HCT116 (cell line): ENCODE measurements at regions not wholly inside any gene's neighbourhood (a gene's known extent, or its start where the extent isn't known, plus 50 kb on each side); places are given as distances from the start of the nearest gene placed in this dataset.

Experiments used
- ATAC-seq: fragments of 200-7000 bp; cut with Tn5 transposase; 2 replicates; pipeline ENCODE4 v1.9.1; 2020; ENCODE audit warnings: mild to moderate bottlenecking, moderate library complexity
- BruUV-seq: library from RNA; stranded (reverse); fragments of 400-500 nt; replicated peaks from 2 replicates; lab custom pipeline; 2021; lab: Mats Ljungman, UMichigan
- CTCF ChIA-PET: fragments of 300-600 bp; sonication (Branson Sonifier 250); formaldehyde crosslinking; loops from one replicate; lab custom pipeline; 2021; ENCODE audit warnings: antibody characterized with exemption; lab: Charles Lee
- POLR2A ChIA-PET: fragments of 300-600, 350-600 bp; sonication (Branson Sonifier 250); formaldehyde crosslinking; loops from one replicate; lab custom pipeline; 2021; ENCODE audit warnings: antibody characterized with exemption; lab: Charles Lee
- RAD21 ChIA-PET, 2 experiments: fragments of 300-600 bp; sonication (Branson Sonifier 250); formaldehyde crosslinking; loops; one replicate each; lab custom pipeline; 2023; ENCODE audit warnings: low total read pairs in 2 of 2; ENCODE audit not compliant: uncharacterized antibody in 2 of 2, unreplicated experiment in 2 of 2, low non-redundant PET in 1 of 2; lab: Charles Lee
- DNase-seq: peaks from one replicate; pipeline ENCODE4 v3.0.0-alpha.2; 2010; ENCODE audit warnings: low read depth, low spot score
- H2AFZ ChIP-seq: fragments of 200-600 bp; shearing (Covaris generic), sonication (generic); 2 replicates; pipeline ENCODE4 v1.6.1; 2017; ENCODE audit warnings: low read depth, mixed run types, mixed read lengths, antibody characterized with exemption, low read length; ENCODE audit not compliant: poor library complexity, severe bottlenecking
- H3K27ac ChIP-seq: 2 replicates; pipeline ENCODE4 v1.5.1; 2012; ENCODE audit warnings: low read depth, low read length
- H3K27me3 ChIP-seq: fragments of 200-600 bp; sonication (generic); 2 replicates; pipeline ENCODE4 v1.6.1; 2016; ENCODE audit warnings: mixed run types, low read length, mixed read lengths; ENCODE audit not compliant: insufficient read depth
- H3K36me3 ChIP-seq, 2 experiments: fragments of 200-500 bp in 1 of 2; fragments of 200-600 bp in 1 of 2; sonication (Bioruptor generic) in 1 of 2; sonication (generic) in 1 of 2; 2 replicates each; pipeline versions ENCODE4 v1.5.1 to v1.6.1; 2014 to 2016; ENCODE audit warnings: low read length in 2 of 2, inconsistent platforms in 1 of 2, mixed read lengths in 1 of 2, mixed run types in 1 of 2; ENCODE audit not compliant: insufficient read depth in 2 of 2, control insufficient read depth in 1 of 2
- H3K4me1 ChIP-seq, 2 experiments: fragments of 200-600 bp in 1 of 2; sonication (generic) in 1 of 2; 2 replicates each; pipeline versions ENCODE4 v1.5.1 to v1.6.1; 2012 to 2017; ENCODE audit warnings: low read length in 2 of 2, inconsistent platforms in 1 of 2, mild to moderate bottlenecking in 1 of 2, mixed read lengths in 1 of 2, mixed run types in 1 of 2, moderate library complexity in 1 of 2; ENCODE audit not compliant: insufficient read depth in 2 of 2, control insufficient read depth in 1 of 2
- H3K4me2 ChIP-seq: fragments of 200-600 bp; sonication (generic); 2 replicates; pipeline ENCODE4 v1.6.1; 2017; ENCODE audit warnings: mixed run types, low read length, mixed read lengths
- H3K4me3 ChIP-seq, 2 experiments: fragments of 200-600 bp in 1 of 2; sonication (generic) in 1 of 2; replicated peaks in 1 of 2; 2 replicates each; pipeline ENCODE4 v1.5.1; 2011 to 2016; ENCODE audit warnings: low read length in 2 of 2, control low read depth in 1 of 2, low read depth in 1 of 2, mild to moderate bottlenecking in 1 of 2, mixed read lengths in 1 of 2, mixed run types in 1 of 2
- H3K79me2 ChIP-seq: fragments of 200-600 bp; sonication (generic); 2 replicates; pipeline ENCODE4 v1.6.1; 2017; ENCODE audit warnings: mild to moderate bottlenecking, mixed run types, low read length, moderate library complexity, mixed read lengths; ENCODE audit not compliant: insufficient read depth
- H3K9ac ChIP-seq: fragments of 200-600 bp; sonication (generic); 2 replicates; pipeline ENCODE4 v1.6.1; 2016; ENCODE audit warnings: low read length, mixed read lengths
- H3K9me2 ChIP-seq: fragments of 200-600 bp; sonication (generic), shearing (Covaris generic); 2 replicates; pipeline ENCODE4 v1.6.1; 2017; ENCODE audit warnings: mixed run types, mild to moderate bottlenecking, moderate library complexity; ENCODE audit not compliant: insufficient read depth
- H3K9me3 ChIP-seq, 2 experiments: fragments of 200-500 bp in 1 of 2; fragments of 200-600 bp in 1 of 2; sonication (Bioruptor generic) in 1 of 2; sonication (generic) in 1 of 2; 2 replicates each; pipeline ENCODE4 v1.6.1; 2014 to 2017; ENCODE audit warnings: low read length in 2 of 2, mixed read lengths in 2 of 2, inconsistent platforms in 1 of 2, low read depth in 1 of 2, mild to moderate bottlenecking in 1 of 2, mixed run types in 1 of 2, moderate library complexity in 1 of 2; ENCODE audit not compliant: control insufficient read depth in 1 of 2, insufficient read depth in 1 of 2
- H4K20me1 ChIP-seq: fragments of 200-600 bp; sonication (generic), shearing (Covaris generic); 2 replicates; pipeline ENCODE4 v1.6.1; 2017; ENCODE audit warnings: mixed run types, mild to moderate bottlenecking, moderate library complexity; ENCODE audit not compliant: insufficient read depth
- CEBPB ChIP-seq: IDR thresholded peaks from 2 replicates; pipeline ENCODE4 v1.6.1; 2012; ENCODE audit warnings: low read depth
- EZH2phosphoT487 ChIP-seq: fragments of 200-600 bp; IDR thresholded peaks from 2 replicates; pipeline ENCODE4 v1.6.1; 2018; ENCODE audit warnings: antibody characterized with exemption, borderline replicate concordance
- POLR2AphosphoS5 ChIP-seq: IDR thresholded peaks from 2 replicates; pipeline ENCODE4 v1.6.1; 2011; ENCODE audit warnings: mild to moderate bottlenecking, low read depth, low read length, moderate library complexity
- SP1 ChIP-seq: IDR thresholded peaks from 2 replicates; pipeline ENCODE4 v1.6.1; 2012; ENCODE audit warnings: low read depth
- TCF7L2 ChIP-seq: IDR thresholded peaks from 2 replicates; pipeline ENCODE4 v1.7.0; 2011; ENCODE audit warnings: borderline replicate concordance, inconsistent platforms; ENCODE audit not compliant: insufficient read depth, insufficient read length; ENCODE audit errors: extremely low read depth
- YY1 ChIP-seq: IDR thresholded peaks from 2 replicates; pipeline ENCODE4 v1.6.1; 2011; ENCODE audit warnings: low read length, low read depth, moderate library complexity, mild to moderate bottlenecking; ENCODE audit not compliant: insufficient replicate concordance; ENCODE audit errors: extremely low read depth
- ZFX ChIP-seq: fragments of 450-650 bp; IDR thresholded peaks from 2 replicates; pipeline ENCODE4 v1.6.1; 2017
- ZNF274 ChIP-seq: fragments of 200-500 bp; sonication (Bioruptor generic); IDR thresholded peaks from 2 replicates; pipeline ENCODE4 v1.6.1; 2014; ENCODE audit warnings: mild to moderate bottlenecking, low read depth, low read length, inconsistent platforms
- intact Hi-C: fragments of 100-400 bp; cut with micrococcal nuclease; formaldehyde crosslinking; loops from 2 replicates; pipeline ENCODE4 v1.10.0; 2022
- TF ChIP-seq, protein P1 (sequence below): IDR thresholded peaks from 2 replicates; pipeline ENCODE4 v1.6.1; 2012; ENCODE audit warnings: low read depth
- TF ChIP-seq, protein P2 (sequence below): IDR thresholded peaks from 2 replicates; pipeline ENCODE4 v1.6.1; 2012

DNA sequence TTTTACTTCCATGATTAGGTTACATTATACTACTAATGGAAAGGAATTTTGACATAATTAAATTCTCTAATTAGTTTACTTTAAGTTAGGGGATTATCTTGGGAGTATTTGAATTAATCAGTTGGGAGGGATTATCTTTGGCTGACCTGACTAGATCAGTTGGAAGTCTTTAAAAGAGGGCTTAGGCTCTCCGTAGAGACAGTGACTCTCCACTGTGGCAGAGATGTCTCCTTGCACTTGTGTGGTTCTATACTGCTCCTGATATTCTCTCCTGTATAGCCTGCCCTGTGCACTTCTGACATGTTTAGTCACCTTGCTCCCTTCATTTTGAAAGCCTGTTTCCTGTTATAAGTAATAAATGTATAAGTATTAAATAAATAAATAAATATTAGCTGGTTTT, 1612.3 kb upstream of the PRR20A start:
- no peak overlapping the region for H2AFZ ChIP-seq
- POLR2A ChIA-PET = no interaction called here
- no peaks in the 10 kb centered on the region for H3K79me2 ChIP-seq
- intact Hi-C loops = no loop called here
- no peaks in the 10 kb centered on the region for H3K9me2 ChIP-seq
- no peak overlapping the region for H3K4me2 ChIP-seq
- peaks cover 8 to 13% of the 10 kb centered on the region in 2 experiments; a peak in 3 of 4 replicates for H3K9me3 ChIP-seq
- no TSS peak for BruUV-seq
- TF ChIP-seq ZNF274 (no peak), CEBPB (no peak), ZFX (no peak)
- TF ChIP-seq, protein P1, sequence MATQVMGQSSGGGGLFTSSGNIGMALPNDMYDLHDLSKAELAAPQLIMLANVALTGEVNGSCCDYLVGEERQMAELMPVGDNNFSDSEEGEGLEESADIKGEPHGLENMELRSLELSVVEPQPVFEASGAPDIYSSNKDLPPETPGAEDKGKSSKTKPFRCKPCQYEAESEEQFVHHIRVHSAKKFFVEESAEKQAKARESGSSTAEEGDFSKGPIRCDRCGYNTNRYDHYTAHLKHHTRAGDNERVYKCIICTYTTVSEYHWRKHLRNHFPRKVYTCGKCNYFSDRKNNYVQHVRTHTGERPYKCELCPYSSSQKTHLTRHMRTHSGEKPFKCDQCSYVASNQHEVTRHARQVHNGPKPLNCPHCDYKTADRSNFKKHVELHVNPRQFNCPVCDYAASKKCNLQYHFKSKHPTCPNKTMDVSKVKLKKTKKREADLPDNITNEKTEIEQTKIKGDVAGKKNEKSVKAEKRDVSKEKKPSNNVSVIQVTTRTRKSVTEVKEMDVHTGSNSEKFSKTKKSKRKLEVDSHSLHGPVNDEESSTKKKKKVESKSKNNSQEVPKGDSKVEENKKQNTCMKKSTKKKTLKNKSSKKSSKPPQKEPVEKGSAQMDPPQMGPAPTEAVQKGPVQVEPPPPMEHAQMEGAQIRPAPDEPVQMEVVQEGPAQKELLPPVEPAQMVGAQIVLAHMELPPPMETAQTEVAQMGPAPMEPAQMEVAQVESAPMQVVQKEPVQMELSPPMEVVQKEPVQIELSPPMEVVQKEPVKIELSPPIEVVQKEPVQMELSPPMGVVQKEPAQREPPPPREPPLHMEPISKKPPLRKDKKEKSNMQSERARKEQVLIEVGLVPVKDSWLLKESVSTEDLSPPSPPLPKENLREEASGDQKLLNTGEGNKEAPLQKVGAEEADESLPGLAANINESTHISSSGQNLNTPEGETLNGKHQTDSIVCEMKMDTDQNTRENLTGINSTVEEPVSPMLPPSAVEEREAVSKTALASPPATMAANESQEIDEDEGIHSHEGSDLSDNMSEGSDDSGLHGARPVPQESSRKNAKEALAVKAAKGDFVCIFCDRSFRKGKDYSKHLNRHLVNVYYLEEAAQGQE = no peak
- no peak overlapping the region for H3K27ac ChIP-seq
- H3K4me3 ChIP-seq = no peak overlapping the region
- RAD21 ChIA-PET = no interaction called here
- CTCF ChIA-PET = no interaction called here
- ATAC-seq (no peak), DNase-seq (no peak)
- H3K36me3 ChIP-seq = no peaks in the 10 kb centered on the region
- H3K27me3 ChIP-seq = no peaks in the 10 kb centered on the region
- no peaks in the 10 kb centered on the region for H3K4me1 ChIP-seq
- H4K20me1 ChIP-seq = no peaks in the 10 kb centered on the region
- H3K9ac ChIP-seq = no peak overlapping the region

DNA sequence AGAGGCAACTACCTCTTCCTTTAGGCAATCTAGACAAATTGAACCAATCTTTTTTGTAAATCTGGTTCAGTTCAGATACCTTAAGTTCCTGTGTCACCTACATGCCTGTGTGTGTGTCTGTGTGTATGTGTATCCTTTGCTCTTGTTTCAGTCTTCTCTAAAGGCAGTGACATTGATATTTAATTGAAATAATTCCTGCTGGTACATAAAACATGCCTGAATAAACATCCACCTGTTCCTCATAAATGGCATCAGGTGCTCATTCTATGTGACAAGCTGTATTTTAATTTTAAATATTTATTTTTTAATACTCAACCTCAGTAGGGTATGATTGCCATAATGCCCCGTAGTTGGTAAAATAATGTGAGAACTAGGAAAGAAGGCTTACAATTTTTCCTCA, 1606.4 kb upstream of the PRR20A start:
- Histone ChIP-seq H3K27me3 (no peaks in the 10 kb centered on the region), H3K9ac (no peak overlapping the region), H2AFZ (no peak overlapping the region), H3K9me3 (peaks cover 16 to 17% of the 10 kb centered on the region in 2 experiments; a peak in 2 of 4 replicates), H3K4me2 (no peak overlapping the region), H3K9me2 (no peaks in the 10 kb centered on the region), H3K4me3 (no peak overlapping the region), H3K79me2 (no peaks in the 10 kb centered on the region), H3K36me3 (no peaks in the 10 kb centered on the region), H3K27ac (no peak overlapping the region), H4K20me1 (no peaks in the 10 kb centered on the region), H3K4me1 (no peaks in the 10 kb centered on the region)
- BruUV-seq = no TSS peak
- ATAC-seq (no peak), DNase-seq (no peak)
- ChIA-PET RAD21 (no interaction called here), POLR2A (no interaction called here), CTCF (no interaction called here)
- TF ChIP-seq EZH2phosphoT487 = no peak
- TF ChIP-seq TCF7L2 = no peak
- TF ChIP-seq SP1 = no peak
- TF ChIP-seq YY1 = no peak
- no peak for TF ChIP-seq ZFX
- TF ChIP-seq, protein P2, sequence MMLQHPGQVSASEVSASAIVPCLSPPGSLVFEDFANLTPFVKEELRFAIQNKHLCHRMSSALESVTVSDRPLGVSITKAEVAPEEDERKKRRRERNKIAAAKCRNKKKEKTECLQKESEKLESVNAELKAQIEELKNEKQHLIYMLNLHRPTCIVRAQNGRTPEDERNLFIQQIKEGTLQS = no peak
- TF ChIP-seq, protein P1 = no peak
- TF ChIP-seq POLR2AphosphoS5 = no peak
- intact Hi-C loops = no loop called here
